SKM-1 (cell line): ENCODE measurements at regions not wholly inside any gene's neighbourhood (a gene's known extent, or its start where the extent isn't known, plus 50 kb on each side); places are given as distances from the start of the nearest gene placed in this dataset.
"Not testable (repeated sequence)": the region's sequence is repeated elsewhere in the genome, so short reads cannot be mapped to it uniquely, and the experiment has no call there.

Experiments
- DNase-seq: peaks from one replicate; lab custom pipeline; 2025; ENCODE audit not compliant: unreplicated experiment; lab: John Stamatoyannopoulos, UW

- DNase-seq, result no peak
These were observed 171.3 kb downstream of the CD83 start for GRCh38 chr6:14288910-14289309.

GRCh38 chr6:14290041-14290771 lies 172.6 kb downstream of the CD83 start:
- no peak for DNase-seq

GRCh38 chr6:14290772-14291330 lies 173.3 kb downstream of the CD83 start:
- no peak for DNase-seq

- DNase-seq, result no peak
These were observed 173.8 kb downstream of the CD83 start for GRCh38 chr6:14291331-14291730.

- no peak for DNase-seq
These were observed 174.5 kb downstream of the CD83 start for GRCh38 chr6:14292119-14292518.

GRCh38 chr6:14294270-14294951 lies 176.8 kb downstream of the CD83 start:
- DNase-seq, result no peak

GRCh38 chr6:14296698-14297097 lies 179.1 kb downstream of the CD83 start:
- DNase-seq, result not testable (repeated sequence)

GRCh38 chr6:14297118-14297517 lies 179.5 kb downstream of the CD83 start:
- DNase-seq, result not testable (repeated sequence)

GRCh38 chr6:14300189-14300588 lies 182.6 kb downstream of the CD83 start:
- DNase-seq, result not testable (repeated sequence)

- DNase-seq, result not testable (repeated sequence)
These were observed 183.1 kb downstream of the CD83 start for GRCh38 chr6:14300721-14301120.

GRCh38 chr6:14301477-14301876 lies 183.9 kb downstream of the CD83 start:
- DNase-seq, result not testable (repeated sequence)

GRCh38 chr6:14305131-14305530 lies 187.6 kb downstream of the CD83 start:
- DNase-seq, result no peak

- DNase-seq, result no peak
These were observed 188.1 kb downstream of the CD83 start for GRCh38 chr6:14305624-14306023.

GRCh38 chr6:14306151-14306906 lies 188.8 kb downstream of the CD83 start:
- DNase-seq, result no peak

GRCh38 chr6:14309516-14309915 lies 191.9 kb downstream of the CD83 start:
- DNase-seq, result no peak

GRCh38 chr6:14309951-14310445 lies 192.4 kb downstream of the CD83 start:
- no peak for DNase-seq

GRCh38 chr6:14310960-14311359 lies 193.4 kb downstream of the CD83 start:
- DNase-seq, result no peak

GRCh38 chr6:14312587-14312986 lies 195.0 kb downstream of the CD83 start:
- DNase-seq, result no peak

- no peak for DNase-seq
These were observed 195.7 kb downstream of the CD83 start for GRCh38 chr6:14313248-14313647.

- no peak for DNase-seq
These were observed 197.8 kb downstream of the CD83 start for GRCh38 chr6:14315353-14315752.

GRCh38 chr6:14316651-14317386 lies 199.2 kb downstream of the CD83 start:
- no peak for DNase-seq
